BJ (cell line): ENCODE measurements at regions not wholly inside any gene's neighbourhood (a gene's known extent, or its start where the extent isn't known, plus 50 kb on each side); places are given as distances from the start of the nearest gene placed in this dataset.

Experiments
- CTCF ChIA-PET: fragments of 350-600 bp; formaldehyde crosslinking; extraction: SDS; loops from one replicate; lab custom pipeline; 2021; ENCODE audit warnings: antibody characterized with exemption, inconsistent platforms; lab: Yijun Ruan, JAX
- POLR2A ChIA-PET: fragments of 300-600 bp; sonication (Branson Sonifier 250); formaldehyde crosslinking; extraction: SDS; loops from one replicate; lab custom pipeline; 2021; ENCODE audit warnings: antibody characterized with exemption; lab: Charles Lee
- DNase-seq: peaks from one replicate; pipeline ENCODE4 v3.0.0-alpha.2; 2011; ENCODE audit warnings: low read depth
- H3K27me3 ChIP-seq: 2 replicates; pipeline ENCODE4 v1.6.0; 2011; ENCODE audit warnings: low read length; ENCODE audit not compliant: control insufficient read depth, insufficient read depth
- H3K36me3 ChIP-seq: 2 replicates; pipeline ENCODE4 v1.5.1; 2011; ENCODE audit warnings: low read length; ENCODE audit not compliant: control insufficient read depth, insufficient read depth
- H3K4me3 ChIP-seq: 2 replicates; pipeline ENCODE4 v1.5.1; 2011; ENCODE audit warnings: low read depth, mild to moderate bottlenecking, control low read depth, low read length
- CTCF ChIP-seq: IDR thresholded peaks from 2 replicates; pipeline ENCODE4 v1.5.1; 2011; ENCODE audit warnings: low read depth, mild to moderate bottlenecking, control low read depth, inconsistent platforms, low read length, moderate library complexity; ENCODE audit not compliant: insufficient read depth

GRCh38 chr4:8737601-8738279 lies 133.9 kb downstream of the HMX1 start:
- no peak overlapping the region for H3K4me3 ChIP-seq
- H3K36me3 ChIP-seq, result no peaks in the 10 kb centered on the region
- no peak for DNase-seq
- TF ChIP-seq CTCF, result no peak
- POLR2A ChIA-PET, result no interaction called here
- no peaks in the 10 kb centered on the region for H3K27me3 ChIP-seq
- CTCF ChIA-PET, result no interaction called here

- H3K4me3 ChIP-seq, result no peak overlapping the region
- ChIA-PET POLR2A (no interaction called here), CTCF (no interaction called here)
- no peak for DNase-seq
- no peaks in the 10 kb centered on the region for H3K27me3 ChIP-seq
- no peaks in the 10 kb centered on the region for H3K36me3 ChIP-seq
- no peak for TF ChIP-seq CTCF
Measured at GRCh38 chr4:8737075-8737474, 134.6 kb downstream of the HMX1 start.

- H3K36me3 ChIP-seq, result no peaks in the 10 kb centered on the region
- CTCF ChIA-PET, result no interaction called here
- TF ChIP-seq CTCF, result no peak
- DNase-seq, result no peak
- no peak overlapping the region for H3K4me3 ChIP-seq
- no peaks in the 10 kb centered on the region for H3K27me3 ChIP-seq
- POLR2A ChIA-PET, result no interaction called here
Measured at GRCh38 chr4:8736090-8736825, 135.4 kb downstream of the HMX1 start.

GRCh38 chr4:8735236-8736089 lies 136.2 kb downstream of the HMX1 start:
- Histone ChIP-seq H3K27me3 (no peaks in the 10 kb centered on the region), H3K4me3 (no peak overlapping the region), H3K36me3 (no peaks in the 10 kb centered on the region)
- TF ChIP-seq CTCF, result no peak
- DNase-seq, result no peak
- POLR2A ChIA-PET, result no interaction called here
- CTCF ChIA-PET, result no interaction called here

GRCh38 chr4:8732681-8733243 lies 138.9 kb downstream of the HMX1 start:
- POLR2A ChIA-PET, result no interaction called here
- CTCF ChIA-PET, result no interaction called here

More at GRCh38 chr4:8732681-8733243, 138.9 kb downstream of the HMX1 start:
- Histone ChIP-seq H3K27me3 (no peaks in the 10 kb centered on the region), H3K4me3 (no peak overlapping the region), H3K36me3 (no peaks in the 10 kb centered on the region)
- no peak for DNase-seq
- TF ChIP-seq CTCF, result no peak
